ENCODE measurements at regions not wholly inside any gene's neighbourhood (a gene's known extent, or its start where the extent isn't known, plus 50 kb on each side); places are given as distances from the start of the nearest gene placed in this dataset.

GRCh38 chr20:40803381-40803780 is 114.3 kb upstream of the MAFB start:
- Histone ChIP-seq H3K79me2 (ENCODE audit: control insufficient read depth, insufficient read depth, low read length) (no peaks in the 10 kb centered on the region), H3K27ac (ENCODE audit: extremely low read depth, low read depth, low read length) (no peak overlapping the region), H3K9ac (ENCODE audit: insufficient read depth in 1 of 2, low read depth in 2 of 2, low read length in 2 of 2) (no peak overlapping the region), H3K9me3 (replicated peaks; ENCODE audit: control insufficient read depth, insufficient read depth, low read depth, low read length) (no peaks in the 10 kb centered on the region), H3K4me2 (ENCODE audit: insufficient read depth, low read length) (no peak overlapping the region), H3K4me3 (no peak overlapping the region), H4K20me1 (replicated peaks; ENCODE audit: control insufficient read depth, insufficient read depth, low read length) (no peaks in the 10 kb centered on the region; the same call in 1 of the 2 replicates), H3K9me1 (ENCODE audit: control insufficient read depth, insufficient read depth, low read length) (no peaks in the 10 kb centered on the region), H2AFZ (ENCODE audit: low read depth, low read length) (no peak overlapping the region), H3K36me3 (ENCODE audit: control insufficient read depth, insufficient read depth, low read length) (no peaks in the 10 kb centered on the region), H3K4me1 (replicated peaks in 1 of 2; ENCODE audit: control insufficient read depth in 2 of 2, insufficient read depth in 2 of 2, low read length in 2 of 2) (no peaks in the 10 kb centered on the region), H3K27me3 (ENCODE audit: control insufficient read depth in 2 of 2, insufficient read depth in 2 of 2, low read length in 2 of 2) (peaks cover 0 to 7% of the 10 kb centered on the region in 2 experiments; a peak in 2 of 5 replicates)
- intact Hi-C loops (cut with micrococcal nuclease) (no loop called here), in situ Hi-C loops (cut with MboI) (no loop called here)
- ATAC-seq, result no peak
- ChIA-PET CTCF (ENCODE audit: low intra/inter-chr PET ratio) (interaction anchor here (0.6 kb wide), 1 partner anchor 1394 kb away, joined by 3 read pairs; no protein-coding TSS in a partner anchor), POLR2A (no interaction called here)
- WGBS (ENCODE audit: insufficient coverage, low coverage, missing lambda C conversion rate), result 8% methylated on average over 5 of the region's 5 CpGs
- BruUV-seq (replicated peaks), result no TSS peak
- no peak for FAIRE-seq
- no peak for DNase-seq (ENCODE audit: extremely low read depth in 1 of 4, low spot score in 3 of 4)
- TF ChIP-seq PPARD (CRISPR knock-in tag; IDR thresholded peaks at IDR 0.05), result no peak
- TF ChIP-seq POLR3A (IDR thresholded peaks at IDR 0.05; ENCODE audit: borderline replicate concordance, extremely low read depth, insufficient read depth, insufficient read length), result no peak
- no peak for TF ChIP-seq SREBF1 (IDR thresholded peaks at IDR 0.05; ENCODE audit: borderline replicate concordance, low read depth, low read length)
- TF ChIP-seq HLTF (IDR thresholded peaks at IDR 0.05), result no peak
- no peak for TF ChIP-seq IFI16 (CRISPR knock-in tag; IDR thresholded peaks at IDR 0.05)
- no peak for TF ChIP-seq ZSCAN32 (CRISPR knock-in tag; IDR thresholded peaks at IDR 0.05)

GRCh38 chr20:40805592-40805991 is 116.6 kb upstream of the MAFB start:
- FAIRE-seq, result no peak
- 0% methylated on average over 3 of the region's 3 CpGs for WGBS (ENCODE audit: insufficient coverage, low coverage, missing lambda C conversion rate)
- TF ChIP-seq ZNF165 (CRISPR knock-in tag; IDR thresholded peaks at IDR 0.05; ENCODE audit: borderline replicate concordance) (no peak), SP1 (CRISPR knock-in tag; IDR thresholded peaks at IDR 0.05) (no peak), SNRNP70 (optimal IDR thresholded peaks at IDR 0.05; ENCODE audit: low read depth, low read length) (no peak), ZNF146 (CRISPR knock-in tag; IDR thresholded peaks at IDR 0.05; ENCODE audit: unreplicated experiment) (no peak), PML (IDR thresholded peaks at IDR 0.05; ENCODE audit: low read length) (no peak), KAT8 (IDR thresholded peaks at IDR 0.05; ENCODE audit: low read depth) (no peak), ZNF23 (CRISPR knock-in tag; IDR thresholded peaks at IDR 0.05) (no peak), ZNF785 (CRISPR knock-in tag; IDR thresholded peaks at IDR 0.05) (no peak), NCOR1 (IDR thresholded peaks at IDR 0.05) (no peak), KLF13 (tag; IDR thresholded peaks at IDR 0.05; ENCODE audit: borderline replicate concordance, low read depth) (no peak), ZNF778 (CRISPR knock-in tag; IDR thresholded peaks at IDR 0.05) (no peak), KDM5B (IDR thresholded peaks at IDR 0.05; ENCODE audit: insufficient replicate concordance, low read depth, low read length) (no peak), HDGF (IDR thresholded peaks at IDR 0.05) (no peak)
- CTCF ChIA-PET (ENCODE audit: low intra/inter-chr PET ratio), result no interaction called here
- H4K20me1 ChIP-seq (replicated peaks; ENCODE audit: control insufficient read depth, insufficient read depth, low read length), result no peaks in the 10 kb centered on the region; the same call in 1 of the 2 replicates
- H3K4me3 ChIP-seq, result no peak overlapping the region
- BruUV-seq (replicated peaks), result no TSS peak
- no peak for ATAC-seq
- in situ Hi-C loops (cut with MboI) (no loop called here), intact Hi-C loops (cut with micrococcal nuclease) (no loop called here)
- H3K27me3 ChIP-seq (ENCODE audit: control insufficient read depth in 2 of 2, insufficient read depth in 2 of 2, low read length in 2 of 2), result peaks cover 0 to 14% of the 10 kb centered on the region in 2 experiments; a peak in 2 of 5 replicates
- H3K79me2 ChIP-seq (ENCODE audit: control insufficient read depth, insufficient read depth, low read length), result no peaks in the 10 kb centered on the region
- H3K9me1 ChIP-seq (ENCODE audit: control insufficient read depth, insufficient read depth, low read length), result no peaks in the 10 kb centered on the region
- no peak overlapping the region for H3K4me2 ChIP-seq (ENCODE audit: insufficient read depth, low read length)
- POLR2A ChIA-PET, result interaction anchor here (0.7 kb wide), 1 partner anchor 74 kb away, joined by 3 read pairs; no protein-coding TSS in a partner anchor
- no peak overlapping the region for H2AFZ ChIP-seq (ENCODE audit: low read depth, low read length)
- no peaks in the 10 kb centered on the region for H3K36me3 ChIP-seq (ENCODE audit: control insufficient read depth, insufficient read depth, low read length)
- no peaks in the 10 kb centered on the region for H3K4me1 ChIP-seq (replicated peaks in 1 of 2; ENCODE audit: control insufficient read depth in 2 of 2, insufficient read depth in 2 of 2, low read length in 2 of 2)
- no peak overlapping the region for H3K9ac ChIP-seq (ENCODE audit: insufficient read depth in 1 of 2, low read depth in 2 of 2, low read length in 2 of 2)
- no peak overlapping the region for H3K27ac ChIP-seq (ENCODE audit: extremely low read depth, low read depth, low read length)
- DNase-seq (ENCODE audit: extremely low read depth in 1 of 4, low spot score in 3 of 4), result no peak
- no peaks in the 10 kb centered on the region for H3K9me3 ChIP-seq (replicated peaks; ENCODE audit: control insufficient read depth, insufficient read depth, low read depth, low read length)

Data from K562 (cell line).